Activated T-helper 1 cell treated with anti-CD3 and anti-CD28 coated beads, Interleukin-2, amount 50 U/mL, for 16 hours (primary cell): ENCODE measurements at regions not wholly inside any gene's neighbourhood (a gene's known extent, or its start where the extent isn't known, plus 50 kb on each side); places are given as distances from the start of the nearest gene placed in this dataset.
"Not testable (repeated sequence)": the region's sequence is repeated elsewhere in the genome, so short reads cannot be mapped to it uniquely, and the experiment has no call there.

ENCODE experiments used
- DNase-seq, 2 donors: peaks; one replicate each; pipeline ENCODE4 v3.0.0-alpha.2; 2020; ENCODE audit warnings: low read depth in 1 of 2, low spot score in 1 of 2

DNA sequence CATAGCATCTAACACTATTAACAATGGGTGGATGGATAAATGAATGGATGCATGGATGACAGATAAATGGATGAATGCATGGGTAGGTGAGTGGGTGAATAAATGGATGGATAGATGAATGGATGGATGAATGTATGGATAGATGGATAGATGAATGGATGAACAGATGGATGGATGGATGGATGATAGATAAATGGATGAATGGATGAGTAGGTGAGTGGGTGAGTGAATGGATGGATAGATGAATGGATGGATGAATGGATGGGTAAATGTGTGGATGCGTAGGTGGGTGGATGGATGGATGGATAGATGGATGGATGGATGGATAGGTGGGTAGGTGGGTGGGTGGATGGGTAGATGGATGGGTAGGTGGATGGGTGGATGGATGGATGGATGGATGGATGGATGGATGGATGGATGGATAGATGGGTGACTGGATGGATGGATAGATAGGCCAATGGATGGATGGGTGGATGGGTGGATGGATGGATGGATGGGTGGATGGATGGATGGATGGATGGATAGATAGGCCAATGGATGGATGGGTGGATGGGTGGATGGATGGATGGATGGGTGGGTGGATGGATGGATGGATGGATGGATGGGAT, 260.6 kb upstream of the ZNF507 start:
- not testable (repeated sequence) for DNase-seq

DNA sequence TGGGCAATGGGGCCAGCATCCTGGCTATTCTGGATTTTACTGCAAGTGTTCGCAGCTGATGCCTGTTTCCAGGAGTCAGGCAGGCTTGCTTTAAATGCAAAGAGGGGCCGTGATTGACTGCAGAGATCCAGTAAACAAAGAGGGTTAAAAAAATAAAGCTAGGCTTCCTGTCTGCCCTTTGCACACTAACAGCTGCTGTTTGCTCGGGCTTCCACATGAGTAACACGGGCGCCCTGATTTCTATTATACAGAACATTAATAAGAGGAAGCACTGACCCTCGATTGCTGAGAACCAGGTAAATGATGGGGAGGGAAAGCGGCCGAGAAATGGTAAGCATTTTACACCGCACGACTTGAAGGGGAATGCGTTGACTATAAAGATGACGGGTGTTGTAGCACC, 254.2 kb upstream of the ZNF507 start:
- no peak for DNase-seq

DNA sequence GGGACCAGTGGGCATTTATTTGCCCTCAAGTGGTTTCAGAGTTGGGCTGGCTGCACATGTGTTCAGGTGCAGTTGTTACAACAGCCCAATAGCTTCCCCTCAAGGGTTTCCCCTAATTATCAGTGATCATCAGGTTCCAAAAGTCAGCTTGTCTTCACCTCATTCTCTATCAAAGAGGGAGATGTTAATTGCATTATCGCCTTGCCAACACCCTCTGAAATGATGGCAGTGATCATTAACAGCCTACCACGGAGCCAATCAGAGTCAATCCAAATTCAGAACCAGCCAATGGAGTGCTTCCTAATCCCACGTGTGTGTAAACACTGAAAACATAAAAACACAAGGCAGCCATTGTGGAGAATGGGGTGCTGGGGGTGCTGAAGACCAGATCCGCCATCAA, 248.4 kb upstream of the ZNF507 start:
- DNase-seq = no peak

DNA sequence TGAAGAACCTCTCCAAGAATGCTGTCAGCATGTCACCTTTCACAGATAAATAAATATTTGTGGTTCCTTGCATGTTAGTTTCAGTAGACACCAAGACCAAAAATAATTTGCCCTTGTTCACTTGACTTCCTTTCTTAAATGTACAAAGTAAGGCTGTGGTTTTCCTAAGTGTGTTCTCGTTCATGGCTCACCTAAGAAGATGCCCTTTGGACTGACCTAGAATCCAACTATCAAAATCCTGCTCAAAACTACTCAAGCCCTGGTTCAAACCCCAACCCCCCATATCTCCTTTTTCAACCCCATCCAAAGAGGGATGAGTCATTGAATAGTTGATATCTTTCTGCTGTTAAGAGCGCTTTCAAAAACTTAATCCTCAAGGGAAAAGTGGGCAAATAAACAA, 247.8 kb upstream of the ZNF507 start:
- DNase-seq = no peak

DNA sequence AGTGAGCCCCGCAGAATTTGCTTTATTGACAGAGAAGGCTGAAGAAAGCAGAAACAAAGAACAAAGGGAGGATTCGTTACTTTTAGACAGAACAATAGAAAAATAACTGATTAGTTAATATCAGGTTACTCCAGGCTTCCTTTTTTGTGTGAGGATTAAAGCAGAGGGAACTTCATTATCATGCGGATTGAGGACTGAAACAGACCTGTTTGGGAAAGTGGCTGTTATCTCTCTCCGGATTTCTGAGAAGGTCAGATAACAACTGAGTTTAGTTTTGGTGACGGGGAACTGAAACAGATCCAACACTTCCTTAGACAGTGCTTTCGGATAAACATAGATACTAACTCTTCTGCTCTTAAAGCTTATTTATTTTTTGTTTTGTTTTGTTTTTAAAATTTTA, 246.4 kb upstream of the ZNF507 start:
- no peak for DNase-seq

DNA sequence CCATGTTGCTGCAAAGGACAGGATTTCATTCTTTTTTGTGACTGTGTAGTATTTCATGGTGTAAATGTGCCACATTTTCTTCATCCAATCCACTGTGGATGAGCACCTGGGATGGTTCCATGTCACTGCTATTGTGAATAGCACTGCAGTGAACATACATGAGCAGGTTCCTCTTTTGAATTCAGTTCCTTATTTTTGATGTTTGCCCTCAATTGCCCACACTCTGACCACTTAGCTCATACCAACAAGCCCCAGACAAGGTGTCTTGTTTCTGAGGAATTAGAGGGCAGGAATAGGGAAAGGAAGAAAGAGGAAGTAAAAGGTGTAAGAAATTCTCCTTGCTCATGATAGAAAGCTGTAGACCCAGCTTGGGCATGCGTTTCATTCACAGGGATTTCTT, 244.2 kb upstream of the ZNF507 start:
- no peak for DNase-seq

DNA sequence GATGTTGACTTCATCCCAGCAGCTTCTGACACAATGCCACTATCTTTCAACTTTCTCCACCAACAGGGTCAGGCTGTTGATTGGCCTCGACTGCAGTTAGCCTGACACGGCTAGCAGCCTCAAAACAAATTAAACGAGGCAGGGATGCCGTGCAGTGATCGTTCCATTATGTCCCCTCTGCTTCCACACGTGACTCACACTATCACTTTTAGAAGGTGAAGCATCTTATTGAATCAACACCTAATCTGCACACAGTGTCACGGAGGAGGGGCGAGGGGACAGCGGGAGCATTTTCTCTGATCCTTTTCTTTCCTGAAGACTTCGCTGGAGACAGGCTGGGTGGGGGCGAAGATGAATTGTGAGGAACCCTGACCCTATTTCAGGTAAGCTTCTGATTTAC, 241.9 kb upstream of the ZNF507 start:
- DNase-seq = no peak

DNA sequence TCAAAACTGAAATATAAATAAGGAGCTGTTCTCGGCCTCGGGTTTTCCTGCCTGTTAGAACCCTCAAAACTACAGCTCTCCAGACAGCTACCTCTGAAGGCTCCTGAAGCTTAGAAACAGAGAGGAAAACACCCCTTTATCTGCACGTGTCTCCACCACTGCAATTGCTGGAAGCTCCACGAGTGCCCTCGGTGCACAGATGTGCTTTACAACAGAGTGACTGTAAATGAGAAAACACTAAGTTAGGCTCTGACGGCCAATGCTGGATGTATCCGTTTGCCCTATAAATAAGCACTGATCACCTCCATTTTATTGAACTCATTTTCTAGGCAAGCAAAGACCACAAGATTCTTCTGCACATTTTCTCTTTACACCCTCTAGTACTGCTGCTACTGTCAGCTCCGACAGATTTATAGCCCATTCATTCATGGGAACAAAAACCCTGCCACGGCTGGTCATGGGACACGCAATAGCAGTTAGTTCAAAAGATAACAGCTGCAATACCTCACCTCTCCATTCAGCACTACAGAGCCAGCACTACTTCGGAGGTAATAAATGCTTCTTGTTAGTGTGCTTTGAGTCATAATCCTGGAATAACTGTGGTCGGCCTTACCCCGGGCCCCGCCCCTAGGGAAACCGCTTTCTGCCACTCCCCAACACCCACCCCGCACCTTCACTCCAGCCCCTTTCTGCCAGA, 241.1 kb upstream of the ZNF507 start:
- DNase-seq = no peak

DNA sequence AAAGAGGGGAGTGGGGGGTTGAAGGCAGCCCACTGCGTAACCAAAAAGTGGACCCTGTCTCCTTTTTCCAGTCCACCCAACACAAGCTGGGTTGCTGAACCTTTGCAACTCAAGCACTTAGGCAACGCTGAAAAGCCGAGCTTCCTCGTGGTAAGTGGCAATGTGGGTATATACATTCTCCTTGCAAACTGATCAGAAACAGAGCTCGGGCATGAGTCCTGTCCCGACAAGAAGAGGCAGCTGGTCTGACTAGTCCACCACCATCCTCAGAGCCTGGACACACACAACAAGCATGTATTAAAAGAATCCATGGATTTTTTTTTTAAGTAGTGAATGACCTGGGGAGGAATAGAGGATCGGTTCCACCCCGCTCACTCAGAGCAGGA, 240.6 kb upstream of the ZNF507 start:
- no peak for DNase-seq

DNA sequence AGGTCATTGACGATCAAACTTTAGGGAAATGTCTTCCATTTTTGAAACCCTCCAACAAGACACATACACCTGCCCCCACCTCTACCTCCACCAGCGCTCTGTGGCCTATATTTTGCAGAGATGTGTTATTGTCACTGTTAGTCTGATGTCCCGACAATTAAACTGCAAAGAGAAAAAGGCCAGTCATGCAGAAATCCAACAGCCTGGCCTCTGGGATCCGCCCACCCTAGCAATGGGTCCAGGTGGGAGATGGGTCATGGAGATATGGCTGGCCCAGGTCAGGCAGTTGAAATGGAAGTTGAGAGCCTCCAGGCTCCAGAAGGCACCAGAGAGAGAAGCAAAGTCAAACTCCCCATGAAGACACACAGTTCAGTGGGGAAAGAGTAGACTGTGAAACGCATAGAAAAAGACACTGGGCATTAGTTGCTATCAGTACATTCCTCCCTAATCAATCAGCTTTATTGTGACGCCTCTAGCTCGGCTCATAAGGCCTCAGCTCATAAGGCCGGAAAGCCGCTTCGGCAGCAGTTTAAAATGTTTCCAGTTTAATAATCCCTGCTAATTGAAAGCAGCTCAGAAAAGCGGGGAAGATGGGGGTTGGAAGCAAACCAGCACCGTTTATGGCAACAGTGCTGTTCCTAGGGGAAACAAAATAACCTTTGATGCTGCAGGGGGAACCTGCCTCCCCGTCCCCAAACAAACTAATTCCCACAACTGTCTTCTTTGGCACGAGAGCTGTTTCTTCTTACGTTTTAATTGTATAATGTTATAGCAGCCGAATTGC, 239.7 kb upstream of the ZNF507 start:
- no peak for DNase-seq

DNA sequence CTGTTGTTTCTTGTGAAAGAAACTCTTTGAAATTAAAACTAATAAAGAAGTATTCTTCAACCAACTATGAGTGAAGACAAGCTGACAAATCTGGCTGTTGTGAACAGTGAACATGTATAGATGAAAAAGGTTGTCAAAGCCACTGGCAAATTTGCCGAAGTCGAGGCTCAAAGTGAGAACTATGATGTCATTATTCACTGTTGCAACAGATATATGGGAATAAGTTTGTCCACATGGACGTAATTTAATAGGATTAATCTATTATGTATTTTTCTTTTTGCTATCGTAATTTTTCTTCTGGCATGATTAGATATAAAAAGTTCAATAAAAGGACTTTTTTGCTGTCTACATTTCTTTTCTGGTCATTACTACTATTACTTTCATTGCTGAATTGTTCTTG, 223.2 kb upstream of the ZNF507 start:
- DNase-seq = no peak

DNA sequence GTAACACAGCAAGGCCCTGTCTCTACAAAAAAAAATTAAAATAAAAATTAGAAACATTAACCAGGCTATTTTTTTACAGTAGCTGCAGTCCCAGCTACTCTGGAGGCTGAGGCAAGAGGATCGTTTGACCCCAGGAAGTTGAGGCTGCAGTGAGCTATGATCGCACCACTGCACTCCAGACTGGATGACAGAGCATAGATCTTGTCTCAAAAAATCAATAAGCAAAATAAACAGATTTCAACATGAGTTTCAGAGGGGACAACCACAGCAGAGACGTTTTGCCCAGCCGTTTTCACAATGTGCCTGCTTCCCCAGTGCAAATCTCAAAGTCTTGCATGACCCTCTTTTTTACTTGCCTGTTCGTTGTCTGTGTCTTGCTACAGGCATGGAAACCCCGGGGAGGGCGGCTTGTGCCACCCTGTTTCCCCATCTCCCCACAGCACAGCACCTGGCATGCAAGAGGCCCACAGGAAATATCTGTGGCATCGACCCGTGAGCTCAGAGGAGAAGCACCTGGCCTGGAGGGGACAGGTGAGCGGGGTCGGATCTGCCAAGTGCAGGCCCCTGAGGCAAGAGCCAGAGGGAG, 222.0 kb upstream of the ZNF507 start:
- DNase-seq = no peak

DNA sequence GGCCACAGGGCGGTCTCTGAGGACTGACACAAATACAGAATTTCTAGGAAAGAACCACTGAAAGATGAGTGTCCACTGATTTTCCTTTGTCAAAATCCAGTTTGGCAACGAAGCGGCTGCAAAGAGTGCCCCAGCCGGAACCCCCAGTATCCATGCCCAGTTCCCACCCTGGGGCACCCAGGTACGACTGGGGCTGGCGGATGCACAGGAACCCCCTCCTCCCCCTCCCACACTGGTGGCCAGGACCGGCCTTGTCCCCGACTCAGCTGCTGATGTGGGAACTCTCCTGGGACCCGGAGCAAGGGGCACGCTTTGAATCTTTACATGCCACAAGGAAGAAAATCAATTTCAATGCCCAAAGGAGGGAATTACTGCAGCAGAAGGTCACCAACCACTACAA, 220.8 kb upstream of the ZNF507 start:
- no peak for DNase-seq

DNA sequence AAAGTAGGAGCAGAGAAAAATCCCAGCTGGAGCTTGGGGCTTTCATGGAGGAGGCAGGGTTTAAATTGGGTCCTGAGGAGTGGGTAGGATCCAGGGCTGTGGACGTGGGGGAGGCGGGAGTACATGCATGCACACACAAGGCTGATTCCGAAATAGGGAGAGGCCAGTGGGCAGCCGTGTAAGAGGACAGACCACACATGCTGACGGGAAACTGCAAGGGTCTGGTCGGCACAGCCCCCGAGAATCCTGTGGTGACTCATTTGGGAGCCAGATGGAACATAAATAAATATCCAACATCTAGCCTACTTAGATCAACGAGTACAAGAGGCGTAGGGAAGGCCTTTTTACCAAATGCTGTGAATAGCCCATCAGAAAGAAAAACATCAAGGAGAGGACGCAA, 216.3 kb upstream of the ZNF507 start:
- DNase-seq = no peak

DNA sequence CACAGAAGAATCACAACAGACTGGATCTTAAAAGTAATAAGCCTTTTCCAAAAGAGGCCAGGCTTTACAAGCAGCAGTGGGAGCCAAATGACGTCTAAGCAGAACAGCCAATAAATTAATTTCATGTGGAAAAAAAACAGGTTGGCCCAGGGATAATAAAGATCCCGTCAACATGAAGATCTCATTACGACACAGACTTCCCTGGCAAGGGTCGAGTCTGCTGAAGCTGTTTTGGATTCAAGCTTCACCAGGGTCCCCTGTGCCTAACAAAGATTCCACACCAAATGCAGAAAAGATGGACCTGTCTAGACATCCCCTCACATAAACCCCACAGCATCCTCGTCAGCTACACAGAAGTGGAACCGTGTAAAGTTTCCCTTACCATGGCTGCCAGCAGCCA, 215.1 kb upstream of the ZNF507 start:
- no peak for DNase-seq

DNA sequence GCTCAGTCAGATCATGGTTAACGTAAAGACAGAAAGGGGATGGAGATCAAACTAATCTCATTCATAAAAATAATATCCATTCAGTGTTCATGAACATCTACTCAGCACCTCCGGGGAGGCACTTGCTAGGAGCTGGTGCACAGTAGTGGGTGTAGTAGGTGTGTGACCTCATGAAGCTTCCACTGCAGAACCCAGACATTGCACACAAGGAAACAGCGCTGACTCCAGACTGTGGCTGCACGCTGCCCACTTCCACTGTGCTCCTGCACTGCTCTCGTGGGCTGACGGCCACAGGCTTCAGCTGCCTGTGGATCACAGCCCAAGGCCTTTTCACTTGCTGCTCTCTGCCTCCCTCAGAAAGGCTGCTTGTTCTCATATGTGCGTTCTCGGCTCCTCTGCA, 214.4 kb upstream of the ZNF507 start:
- DNase-seq = no peak

DNA sequence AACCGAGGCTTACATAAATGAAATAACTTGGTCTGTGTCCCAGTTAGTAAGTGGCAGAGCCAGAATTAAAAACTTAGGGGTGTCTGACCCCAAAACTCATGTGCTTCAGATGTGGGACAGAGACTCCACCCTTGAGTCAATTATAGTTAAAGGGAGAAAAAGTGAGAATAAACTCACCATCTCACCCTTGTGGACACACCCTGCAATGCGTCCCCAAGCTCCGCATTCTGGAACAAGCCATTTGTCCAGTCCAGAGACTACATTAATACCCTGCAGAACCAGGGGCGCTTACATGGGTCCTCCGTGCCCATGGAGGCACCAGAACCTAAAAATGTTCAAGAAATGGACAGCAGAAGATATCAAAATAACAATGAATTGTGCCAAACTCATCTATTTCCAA, 207.0 kb upstream of the ZNF507 start:
- no peak for DNase-seq

DNA sequence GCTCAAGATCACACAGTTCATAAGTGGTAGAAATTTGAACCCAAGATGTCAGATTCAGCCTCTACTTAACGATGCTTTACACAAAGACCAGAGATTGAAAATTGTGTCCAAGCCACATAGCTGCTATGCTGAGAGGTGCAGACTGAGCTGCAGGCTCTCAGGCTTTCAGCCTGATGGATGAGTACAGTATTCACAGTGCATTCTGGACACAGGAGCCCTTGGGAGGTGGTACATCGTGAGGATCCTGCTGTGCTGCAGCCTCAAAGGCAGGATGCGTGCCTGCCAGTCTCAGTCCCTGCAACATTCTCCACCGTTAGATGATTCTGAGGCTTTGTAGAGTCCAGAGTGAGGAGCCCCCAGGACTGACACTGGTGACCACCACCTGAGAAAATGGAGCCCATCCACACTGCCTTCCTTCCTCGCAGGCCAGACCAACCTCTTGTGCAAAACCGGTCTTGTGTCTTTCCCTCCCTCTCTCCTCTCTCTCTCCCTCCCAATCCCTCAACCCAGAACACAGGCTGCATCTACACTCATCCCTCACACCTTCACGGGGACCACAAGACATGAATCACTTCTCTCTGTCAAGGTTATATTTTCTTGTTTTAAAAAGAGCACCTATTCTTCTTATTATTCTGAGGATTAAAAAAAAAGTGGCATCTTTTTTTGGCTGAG, 203.4 kb upstream of the ZNF507 start:
- DNase-seq = no peak

DNA sequence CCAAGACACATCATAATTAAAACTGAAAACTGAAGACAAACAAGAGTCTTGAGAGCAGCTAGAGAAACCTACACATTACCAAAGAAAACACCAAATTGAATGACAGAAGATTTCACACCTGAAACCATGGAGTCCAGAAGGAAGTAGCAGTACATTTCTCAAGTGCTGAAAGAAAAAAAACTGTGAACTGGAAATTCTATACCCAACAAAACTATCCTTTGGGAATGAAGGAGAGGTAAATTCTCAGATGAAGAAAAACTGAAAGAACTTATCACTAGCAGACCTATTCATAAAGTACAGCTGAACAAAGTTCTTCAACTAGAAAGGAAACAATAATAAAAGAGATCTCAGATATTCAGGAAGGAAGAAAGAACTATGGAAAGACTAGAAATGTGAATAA, 198.7 kb upstream of the ZNF507 start:
- DNase-seq = no peak

DNA sequence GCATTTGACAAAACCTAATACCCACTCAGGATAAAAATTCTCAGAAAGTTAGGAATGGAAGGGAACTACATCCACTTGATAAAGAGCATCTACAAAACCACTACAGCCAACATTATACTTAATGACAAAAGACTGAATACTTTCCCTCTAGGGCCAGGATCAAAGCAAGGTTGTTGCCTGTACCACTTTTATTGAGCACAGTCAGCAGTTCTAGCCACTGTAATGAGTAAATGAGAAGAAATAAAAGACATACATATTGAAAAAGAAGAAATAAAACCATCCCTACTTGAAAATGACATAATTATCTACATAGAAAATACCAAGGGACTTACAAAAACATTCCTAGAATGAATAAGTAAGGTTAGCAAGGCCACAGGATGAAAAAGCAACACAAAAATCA, 194.8 kb upstream of the ZNF507 start:
- no peak for DNase-seq

DNA sequence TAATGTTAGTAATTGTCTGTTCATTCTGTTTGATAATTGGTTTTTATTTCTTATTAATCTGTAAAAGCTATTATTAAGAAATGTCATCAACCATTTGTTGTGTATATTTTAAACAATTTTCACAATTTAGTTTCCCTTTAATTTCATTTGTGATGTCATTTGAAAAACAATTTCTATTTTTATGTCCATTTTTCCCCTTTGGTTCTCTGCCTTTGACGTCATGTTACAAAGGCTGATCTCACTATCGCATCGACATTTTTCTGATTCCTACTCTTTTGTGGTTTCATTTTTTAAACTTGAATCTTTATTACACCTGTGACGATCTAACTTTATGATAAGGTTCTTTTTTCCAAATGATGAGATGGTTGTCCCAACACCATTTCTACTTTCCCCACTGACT, 191.0 kb upstream of the ZNF507 start:
- no peak for DNase-seq
